ENCODE measurements at regions not wholly inside any gene's neighbourhood (a gene's known extent, or its start where the extent isn't known, plus 50 kb on each side); places are given as distances from the start of the nearest gene placed in this dataset.
"Not testable (repeated sequence)": the region's sequence is repeated elsewhere in the genome, so short reads cannot be mapped to it uniquely, and the experiment has no call there.

- DNase-seq; H3K27me3 ChIP-seq (ENCODE audit: low read depth); H3K9me3 ChIP-seq (replicated peaks); H3K36me3 ChIP-seq; H3K4me1 ChIP-seq; H3K4me3 ChIP-seq; intact Hi-C loops (cut with micrococcal nuclease); H3K27ac ChIP-seq (replicated peaks): not testable (repeated sequence)
- peak; percentile 36 for TF ChIP-seq CTCF (IDR thresholded peaks at IDR 0.05; ENCODE audit: borderline replicate concordance)
These were observed 82.5 kb upstream of the GOLGA6L6 start for GRCh38 chr15:20624085-20624484.

GRCh38 chr15:20622117-20622516, 80.5 kb upstream of the GOLGA6L6 start:
- H3K27ac ChIP-seq (replicated peaks); H3K9me3 ChIP-seq (replicated peaks); intact Hi-C loops (cut with micrococcal nuclease); H3K4me1 ChIP-seq; H3K4me3 ChIP-seq; H3K36me3 ChIP-seq; H3K27me3 ChIP-seq (ENCODE audit: low read depth); DNase-seq: not testable (repeated sequence)

- DNase-seq; H3K4me3 ChIP-seq; H3K4me1 ChIP-seq; H3K27ac ChIP-seq (replicated peaks); H3K36me3 ChIP-seq; H3K27me3 ChIP-seq (ENCODE audit: low read depth); H3K9me3 ChIP-seq (replicated peaks); intact Hi-C loops (cut with micrococcal nuclease): not testable (repeated sequence)
These were observed 72.9 kb upstream of the GOLGA6L6 start for GRCh38 chr15:20614549-20614948.

GRCh38 chr15:20612796-20613195, 71.2 kb upstream of the GOLGA6L6 start:
- H3K27ac ChIP-seq (replicated peaks); H3K27me3 ChIP-seq (ENCODE audit: low read depth); H3K4me3 ChIP-seq; DNase-seq; H3K9me3 ChIP-seq (replicated peaks); H3K36me3 ChIP-seq; H3K4me1 ChIP-seq; intact Hi-C loops (cut with micrococcal nuclease): not testable (repeated sequence)

GRCh38 chr15:20612356-20612755, 70.8 kb upstream of the GOLGA6L6 start:
- H3K36me3 ChIP-seq; H3K4me1 ChIP-seq; H3K27me3 ChIP-seq (ENCODE audit: low read depth); H3K27ac ChIP-seq (replicated peaks); H3K4me3 ChIP-seq; intact Hi-C loops (cut with micrococcal nuclease); DNase-seq; H3K9me3 ChIP-seq (replicated peaks): not testable (repeated sequence)

- intact Hi-C loops (cut with micrococcal nuclease); H3K4me3 ChIP-seq; H3K27ac ChIP-seq (replicated peaks); H3K9me3 ChIP-seq (replicated peaks); H3K27me3 ChIP-seq (ENCODE audit: low read depth); H3K36me3 ChIP-seq; DNase-seq; H3K4me1 ChIP-seq: not testable (repeated sequence)
These were observed 70.2 kb upstream of the GOLGA6L6 start for GRCh38 chr15:20611667-20612290.

- H3K36me3 ChIP-seq; intact Hi-C loops (cut with micrococcal nuclease); H3K4me3 ChIP-seq; DNase-seq; H3K9me3 ChIP-seq (replicated peaks); H3K27ac ChIP-seq (replicated peaks); H3K27me3 ChIP-seq (ENCODE audit: low read depth); H3K4me1 ChIP-seq: not testable (repeated sequence)
These were observed 66.6 kb upstream of the GOLGA6L6 start for GRCh38 chr15:20608179-20608578.

- H3K27me3 ChIP-seq (ENCODE audit: low read depth); H3K4me1 ChIP-seq; H3K4me3 ChIP-seq; DNase-seq; H3K9me3 ChIP-seq (replicated peaks); H3K36me3 ChIP-seq; H3K27ac ChIP-seq (replicated peaks); intact Hi-C loops (cut with micrococcal nuclease): not testable (repeated sequence)
These were observed 55.6 kb upstream of the GOLGA6L6 start for GRCh38 chr15:20597245-20597644.

GRCh38 chr15:20594219-20594618, 52.6 kb upstream of the GOLGA6L6 start:
- intact Hi-C loops (cut with micrococcal nuclease); H3K27me3 ChIP-seq (ENCODE audit: low read depth); H3K4me1 ChIP-seq; DNase-seq; H3K27ac ChIP-seq (replicated peaks); H3K9me3 ChIP-seq (replicated peaks); H3K36me3 ChIP-seq; H3K4me3 ChIP-seq: not testable (repeated sequence)

GRCh38 chr15:20591936-20592335, 50.3 kb upstream of the GOLGA6L6 start:
- intact Hi-C loops (cut with micrococcal nuclease); H3K9me3 ChIP-seq (replicated peaks); H3K36me3 ChIP-seq; H3K27ac ChIP-seq (replicated peaks); H3K4me3 ChIP-seq; H3K27me3 ChIP-seq (ENCODE audit: low read depth); DNase-seq; H3K4me1 ChIP-seq: not testable (repeated sequence)
